Karpas-422 (cell line): ENCODE measurements at regions not wholly inside any gene's neighbourhood (a gene's known extent, or its start where the extent isn't known, plus 50 kb on each side); places are given as distances from the start of the nearest gene placed in this dataset.
"Not testable (repeated sequence)": the region's sequence is repeated elsewhere in the genome, so short reads cannot be mapped to it uniquely, and the experiment has no call there.

Experiments
- DNase-seq: peaks from one replicate; pipeline ENCODE4 v3.0.0-alpha.2; 2015
- H2AFZ ChIP-seq: fragments of 200-600 bp; sonication (generic); 2 replicates; pipeline ENCODE4 v1.6.1; 2014; ENCODE audit warnings: antibody characterized with exemption, low read length, mixed read lengths
- H3K27ac ChIP-seq: fragments of 200-600 bp; sonication (generic); 2 replicates; pipeline ENCODE4 v1.5.1; 2014; ENCODE audit warnings: mild to moderate bottlenecking, low read length, moderate library complexity
- H3K27me3 ChIP-seq: fragments of 200-600 bp; sonication (generic); 2 replicates; pipeline ENCODE4 v1.6.1; 2014; ENCODE audit warnings: low read length, mixed read lengths
- H3K36me3 ChIP-seq: fragments of 200-600 bp; sonication (generic); 2 replicates; pipeline ENCODE4 v1.6.1; 2014; ENCODE audit warnings: low read length, mixed read lengths; ENCODE audit not compliant: insufficient read depth
- H3K4me1 ChIP-seq: fragments of 200-600 bp; sonication (generic); 2 replicates; pipeline ENCODE4 v1.6.1; 2014; ENCODE audit warnings: mild to moderate bottlenecking, low read length, mixed read lengths
- H3K4me2 ChIP-seq: fragments of 200-600 bp; sonication (generic); 2 replicates; pipeline ENCODE4 v1.6.1; 2014; ENCODE audit warnings: low read length, low read depth, mild to moderate bottlenecking; ENCODE audit not compliant: poor library complexity, severe bottlenecking
- H3K4me3 ChIP-seq: fragments of 200-600 bp; sonication (generic); 2 replicates; pipeline ENCODE4 v1.5.1; 2014; ENCODE audit warnings: mild to moderate bottlenecking, antibody characterized with exemption, low read length, mixed read lengths
- H3K79me2 ChIP-seq: fragments of 200-600 bp; sonication (generic); 2 replicates; pipeline ENCODE4 v1.6.1; 2014; ENCODE audit warnings: mild to moderate bottlenecking, low read length, mixed read lengths
- H3K9ac ChIP-seq: fragments of 200-600 bp; sonication (generic); 2 replicates; pipeline ENCODE4 v1.6.0; 2014; ENCODE audit warnings: low read length
- H3K9me2 ChIP-seq: fragments of 200-600 bp; sonication (generic), shearing (Covaris generic); replicated peaks from 2 replicates; pipeline ENCODE4 v1.6.0; 2014; ENCODE audit warnings: mild to moderate bottlenecking, low read length, moderate library complexity; ENCODE audit not compliant: insufficient read depth
- H3K9me3 ChIP-seq: fragments of 300-700, 200-600 bp; sonication (generic); 2 replicates; pipeline ENCODE4 v1.6.1; 2014; ENCODE audit warnings: low read length, mixed read lengths
- H4K20me1 ChIP-seq: fragments of 200-600 bp; sonication (generic); 2 replicates; pipeline ENCODE4 v1.6.1; 2014; ENCODE audit warnings: mild to moderate bottlenecking, antibody characterized with exemption, low read length, low read depth; ENCODE audit not compliant: insufficient read depth

- no peaks in the 10 kb centered on the region for H3K9me2 ChIP-seq
- no peaks in the 10 kb centered on the region for H3K79me2 ChIP-seq
- no peaks in the 10 kb centered on the region for H3K27me3 ChIP-seq
- no peaks in the 10 kb centered on the region for H3K36me3 ChIP-seq
- no peak overlapping the region for H3K4me2 ChIP-seq
- no peak overlapping the region for H3K27ac ChIP-seq
- DNase-seq = no peak
- H3K9me3 ChIP-seq = peaks cover 11% of the 10 kb centered on the region
- no peak overlapping the region for H2AFZ ChIP-seq
- H3K4me3 ChIP-seq = no peak overlapping the region
- no peaks in the 10 kb centered on the region for H3K4me1 ChIP-seq
- H3K9ac ChIP-seq = no peak overlapping the region
- H4K20me1 ChIP-seq = no peaks in the 10 kb centered on the region
Measured at GRCh38 chr4:34943741-34944386, 1300.5 kb downstream of the ARAP2 start.

GRCh38 chr4:34950926-34951325 is 1293.4 kb downstream of the ARAP2 start:
- Histone ChIP-seq H3K9me2 (no peaks in the 10 kb centered on the region), H3K27ac (no peak overlapping the region), H3K79me2 (no peaks in the 10 kb centered on the region), H4K20me1 (no peaks in the 10 kb centered on the region), H3K9me3 (peaks cover 33% of the 10 kb centered on the region), H3K9ac (no peak overlapping the region), H3K4me2 (no peak overlapping the region), H3K4me3 (no peak overlapping the region), H3K27me3 (no peaks in the 10 kb centered on the region), H2AFZ (no peak overlapping the region), H3K36me3 (no peaks in the 10 kb centered on the region), H3K4me1 (no peaks in the 10 kb centered on the region)
- DNase-seq = no peak

- Histone ChIP-seq H3K4me2 (no peak overlapping the region), H4K20me1 (no peaks in the 10 kb centered on the region), H3K4me3 (no peak overlapping the region), H3K27me3 (no peaks in the 10 kb centered on the region), H3K9me2 (no peaks in the 10 kb centered on the region), H3K4me1 (no peaks in the 10 kb centered on the region), H3K9me3 (peaks cover 27% of the 10 kb centered on the region), H3K36me3 (no peaks in the 10 kb centered on the region), H3K79me2 (no peaks in the 10 kb centered on the region), H3K27ac (no peak overlapping the region), H2AFZ (no peak overlapping the region), H3K9ac (no peak overlapping the region)
- DNase-seq = no peak
Measured at GRCh38 chr4:34953145-34953799, 1291.0 kb downstream of the ARAP2 start.

GRCh38 chr4:34964613-34965012 is 1279.7 kb downstream of the ARAP2 start:
- Histone ChIP-seq H3K27ac (no peak overlapping the region), H2AFZ (no peak overlapping the region)

GRCh38 chr4:34972189-34972588 is 1272.1 kb downstream of the ARAP2 start:
- Histone ChIP-seq H3K9me3 (peaks cover 26% of the 10 kb centered on the region), H3K9me2 (no peaks in the 10 kb centered on the region), H3K4me2 (no peak overlapping the region), H3K27me3 (no peaks in the 10 kb centered on the region), H3K4me1 (no peaks in the 10 kb centered on the region), H3K9ac (no peak overlapping the region), H3K36me3 (no peaks in the 10 kb centered on the region), H4K20me1 (no peaks in the 10 kb centered on the region), H3K79me2 (no peaks in the 10 kb centered on the region), H3K4me3 (no peak overlapping the region), H3K27ac (no peak overlapping the region), H2AFZ (no peak overlapping the region)
- DNase-seq = no peak

More at GRCh38 chr4:34964613-34965012, 1279.7 kb downstream of the ARAP2 start:
- no peaks in the 10 kb centered on the region for H3K79me2 ChIP-seq
- H3K9me2 ChIP-seq = no peaks in the 10 kb centered on the region
- H3K4me2 ChIP-seq = no peak overlapping the region
- H3K4me1 ChIP-seq = no peaks in the 10 kb centered on the region
- H3K36me3 ChIP-seq = no peaks in the 10 kb centered on the region
- no peak for DNase-seq
- no peak overlapping the region for H3K4me3 ChIP-seq
- H3K9ac ChIP-seq = no peak overlapping the region
- peaks cover 5% of the 10 kb centered on the region; the same call in 1 of the 2 replicates for H3K9me3 ChIP-seq
- H3K27me3 ChIP-seq = no peaks in the 10 kb centered on the region
- H4K20me1 ChIP-seq = no peaks in the 10 kb centered on the region

GRCh38 chr4:34973650-34974312 is 1270.5 kb downstream of the ARAP2 start:
- H3K9me3 ChIP-seq = peaks cover 32% of the 10 kb centered on the region
- no peaks in the 10 kb centered on the region for H4K20me1 ChIP-seq
- no peak overlapping the region for H3K9ac ChIP-seq
- DNase-seq = no peak
- H3K9me2 ChIP-seq = no peaks in the 10 kb centered on the region
- no peak overlapping the region for H3K4me3 ChIP-seq
- H3K36me3 ChIP-seq = no peaks in the 10 kb centered on the region
- H2AFZ ChIP-seq = no peak overlapping the region
- no peaks in the 10 kb centered on the region for H3K27me3 ChIP-seq
- no peaks in the 10 kb centered on the region for H3K4me1 ChIP-seq
- no peak overlapping the region for H3K4me2 ChIP-seq
- H3K27ac ChIP-seq = no peak overlapping the region
- H3K79me2 ChIP-seq = no peaks in the 10 kb centered on the region

- H3K9me2 ChIP-seq = no peaks in the 10 kb centered on the region
- no peak overlapping the region for H3K9ac ChIP-seq
- no peaks in the 10 kb centered on the region for H3K27me3 ChIP-seq
- no peaks in the 10 kb centered on the region for H3K4me1 ChIP-seq
- H3K27ac ChIP-seq = no peak overlapping the region
- no peaks in the 10 kb centered on the region for H3K36me3 ChIP-seq
- no peak overlapping the region for H2AFZ ChIP-seq
- peaks cover 33% of the 10 kb centered on the region for H3K9me3 ChIP-seq
- no peak for DNase-seq
- no peaks in the 10 kb centered on the region for H3K79me2 ChIP-seq
- H4K20me1 ChIP-seq = no peaks in the 10 kb centered on the region
- H3K4me2 ChIP-seq = no peak overlapping the region
- H3K4me3 ChIP-seq = no peak overlapping the region
Measured at GRCh38 chr4:34974313-34974680, 1270.0 kb downstream of the ARAP2 start.

GRCh38 chr4:35021222-35021621 is 1223.1 kb downstream of the ARAP2 start:
- not testable (repeated sequence) for H2AFZ ChIP-seq, H4K20me1 ChIP-seq, H3K4me3 ChIP-seq, DNase-seq, H3K9me3 ChIP-seq, H3K79me2 ChIP-seq, H3K27me3 ChIP-seq, H3K36me3 ChIP-seq, H3K4me2 ChIP-seq, H3K4me1 ChIP-seq, H3K9ac ChIP-seq, H3K27ac ChIP-seq, H3K9me2 ChIP-seq
